Hypothalamus (tissue), 51 donors: ENCODE measurements at regions not wholly inside any gene's neighbourhood (a gene's known extent, or its start where the extent isn't known, plus 50 kb on each side); places are given as distances from the start of the nearest gene placed in this dataset.
A peak's percentile ranks its signal among the peaks of the same experiment; 100 is the strongest.
"Not testable (repeated sequence)": the region's sequence is repeated elsewhere in the genome, so short reads cannot be mapped to it uniquely, and the experiment has no call there.

ENCODE experiments used
- DNase-seq, 51 donors: peaks; one replicate each; lab custom pipeline; 2025; lab: John Stamatoyannopoulos, UW

GRCh38 chr11:134853992-134854991 is 442.2 kb upstream of the B3GAT1 start:
- DNase-seq = peak in 2 of 51 donors; percentile 14 to 18

- DNase-seq = peak in 3 of 51 donors; percentile 17 to 47 (median 17)
These were observed 439.6 kb upstream of the B3GAT1 start for GRCh38 chr11:134851503-134852224.

GRCh38 chr11:134850566-134850965 is 438.5 kb upstream of the B3GAT1 start:
- no peak for DNase-seq

- DNase-seq = no peak
These were observed 437.8 kb upstream of the B3GAT1 start for GRCh38 chr11:134849833-134850232.

- DNase-seq = no peak
These were observed 435.2 kb upstream of the B3GAT1 start for GRCh38 chr11:134847083-134847715.

- no peak for DNase-seq
These were observed 434.5 kb upstream of the B3GAT1 start for GRCh38 chr11:134846328-134847082.

GRCh38 chr11:134845474-134846327 is 433.7 kb upstream of the B3GAT1 start:
- DNase-seq = no peak

- no peak for DNase-seq
These were observed 432.8 kb upstream of the B3GAT1 start for GRCh38 chr11:134844838-134845237.

GRCh38 chr11:134843735-134844134 is 431.7 kb upstream of the B3GAT1 start:
- no peak for DNase-seq

GRCh38 chr11:134843020-134843419 is 431.0 kb upstream of the B3GAT1 start:
- DNase-seq = no peak

- DNase-seq = no peak
These were observed 429.9 kb upstream of the B3GAT1 start for GRCh38 chr11:134841972-134842371.

GRCh38 chr11:134841411-134841810 is 429.4 kb upstream of the B3GAT1 start:
- no peak for DNase-seq

GRCh38 chr11:134840945-134841344 is 428.9 kb upstream of the B3GAT1 start:
- no peak for DNase-seq

- DNase-seq = not testable (repeated sequence)
These were observed 428.1 kb upstream of the B3GAT1 start for GRCh38 chr11:134840165-134840564.

GRCh38 chr11:134838708-134839107 is 426.7 kb upstream of the B3GAT1 start:
- no peak for DNase-seq

GRCh38 chr11:134837887-134838232 is 425.8 kb upstream of the B3GAT1 start:
- peak in 1 of 51 donors; percentile 5 for DNase-seq

- no peak for DNase-seq
These were observed 425.3 kb upstream of the B3GAT1 start for GRCh38 chr11:134837166-134837886.

- DNase-seq = no peak
These were observed 424.5 kb upstream of the B3GAT1 start for GRCh38 chr11:134836561-134836960.

GRCh38 chr11:134835561-134835960 is 423.5 kb upstream of the B3GAT1 start:
- DNase-seq = no peak
